ENCODE measurements at regions not wholly inside any gene's neighbourhood (a gene's known extent, or its start where the extent isn't known, plus 50 kb on each side); places are given as distances from the start of the nearest gene placed in this dataset.

- H3K4me3 ChIP-seq (ENCODE audit: low read length) = no peak overlapping the region
- H3K4me1 ChIP-seq (ENCODE audit: control insufficient read depth, low read depth, low read length) = no peaks in the 10 kb centered on the region
- no peaks in the 10 kb centered on the region for H3K27me3 ChIP-seq (ENCODE audit: control insufficient read depth, insufficient read depth, low read length)
- no peak overlapping the region for H3K9ac ChIP-seq (ENCODE audit: low read length)
- no peaks in the 10 kb centered on the region for H3K9me3 ChIP-seq (ENCODE audit: control insufficient read depth, low read depth, low read length)
- no peaks in the 10 kb centered on the region for H3K36me3 ChIP-seq (ENCODE audit: control insufficient read depth, low read depth, low read length)
- H3K27ac ChIP-seq (ENCODE audit: low read length) = no peak overlapping the region
These were observed 85.4 kb downstream of the KLF4 start for GRCh38 chr9:107404161-107404560.

- no peaks in the 10 kb centered on the region for H3K27me3 ChIP-seq (ENCODE audit: control insufficient read depth, insufficient read depth, low read length)
- no peak overlapping the region for H3K27ac ChIP-seq (ENCODE audit: low read length)
- no peaks in the 10 kb centered on the region for H3K4me1 ChIP-seq (ENCODE audit: control insufficient read depth, low read depth, low read length)
- H3K9ac ChIP-seq (ENCODE audit: low read length) = no peak overlapping the region
- no peaks in the 10 kb centered on the region for H3K9me3 ChIP-seq (ENCODE audit: control insufficient read depth, low read depth, low read length)
- H3K4me3 ChIP-seq (ENCODE audit: low read length) = no peak overlapping the region
- no peaks in the 10 kb centered on the region for H3K36me3 ChIP-seq (ENCODE audit: control insufficient read depth, low read depth, low read length)
These were observed 92.2 kb downstream of the KLF4 start for GRCh38 chr9:107397076-107398044.

- H3K36me3 ChIP-seq (ENCODE audit: control insufficient read depth, low read depth, low read length) = no peaks in the 10 kb centered on the region
These were observed 95.3 kb downstream of the KLF4 start for GRCh38 chr9:107394264-107394663.

GRCh38 chr9:107390778-107391177 is 98.8 kb downstream of the KLF4 start:
- Histone ChIP-seq H3K4me1 (ENCODE audit: control insufficient read depth, low read depth, low read length) (no peaks in the 10 kb centered on the region), H3K36me3 (ENCODE audit: control insufficient read depth, low read depth, low read length) (no peaks in the 10 kb centered on the region), H3K27ac (ENCODE audit: low read length) (no peak overlapping the region), H3K9me3 (ENCODE audit: control insufficient read depth, low read depth, low read length) (no peaks in the 10 kb centered on the region), H3K9ac (ENCODE audit: low read length) (no peak overlapping the region), H3K4me3 (ENCODE audit: low read length) (no peak overlapping the region), H3K27me3 (ENCODE audit: control insufficient read depth, insufficient read depth, low read length) (no peaks in the 10 kb centered on the region)

More at GRCh38 chr9:107394264-107394663, 95.3 kb downstream of the KLF4 start:
- no peak overlapping the region for H3K4me3 ChIP-seq (ENCODE audit: low read length)
- H3K27ac ChIP-seq (ENCODE audit: low read length) = no peak overlapping the region
- H3K4me1 ChIP-seq (ENCODE audit: control insufficient read depth, low read depth, low read length) = no peaks in the 10 kb centered on the region
- no peak overlapping the region for H3K9ac ChIP-seq (ENCODE audit: low read length)
- no peaks in the 10 kb centered on the region for H3K9me3 ChIP-seq (ENCODE audit: control insufficient read depth, low read depth, low read length)
- H3K27me3 ChIP-seq (ENCODE audit: control insufficient read depth, insufficient read depth, low read length) = no peaks in the 10 kb centered on the region

- Histone ChIP-seq H3K27ac (ENCODE audit: low read length) (no peak overlapping the region), H3K4me3 (ENCODE audit: low read length) (no peak overlapping the region), H3K4me1 (ENCODE audit: control insufficient read depth, low read depth, low read length) (no peaks in the 10 kb centered on the region), H3K36me3 (ENCODE audit: control insufficient read depth, low read depth, low read length) (no peaks in the 10 kb centered on the region), H3K27me3 (ENCODE audit: control insufficient read depth, insufficient read depth, low read length) (no peaks in the 10 kb centered on the region), H3K9me3 (ENCODE audit: control insufficient read depth, low read depth, low read length) (no peaks in the 10 kb centered on the region), H3K9ac (ENCODE audit: low read length) (no peak overlapping the region)
These were observed 99.3 kb downstream of the KLF4 start for GRCh38 chr9:107390279-107390678.

GRCh38 chr9:107389617-107390071 is 99.9 kb downstream of the KLF4 start:
- no peaks in the 10 kb centered on the region for H3K4me1 ChIP-seq (ENCODE audit: control insufficient read depth, low read depth, low read length)
- no peak overlapping the region for H3K27ac ChIP-seq (ENCODE audit: low read length)
- no peaks in the 10 kb centered on the region for H3K27me3 ChIP-seq (ENCODE audit: control insufficient read depth, insufficient read depth, low read length)
- no peaks in the 10 kb centered on the region for H3K36me3 ChIP-seq (ENCODE audit: control insufficient read depth, low read depth, low read length)
- H3K9me3 ChIP-seq (ENCODE audit: control insufficient read depth, low read depth, low read length) = no peaks in the 10 kb centered on the region
- no peak overlapping the region for H3K9ac ChIP-seq (ENCODE audit: low read length)
- no peak overlapping the region for H3K4me3 ChIP-seq (ENCODE audit: low read length)

GRCh38 chr9:107388890-107389289 is 100.7 kb downstream of the KLF4 start:
- Histone ChIP-seq H3K27me3 (ENCODE audit: control insufficient read depth, insufficient read depth, low read length) (no peaks in the 10 kb centered on the region), H3K27ac (ENCODE audit: low read length) (no peak overlapping the region)

GRCh38 chr9:107387409-107387808 is 102.2 kb downstream of the KLF4 start:
- no peak overlapping the region for H3K9ac ChIP-seq (ENCODE audit: low read length)
- no peak overlapping the region for H3K4me3 ChIP-seq (ENCODE audit: low read length)
- H3K27me3 ChIP-seq (ENCODE audit: control insufficient read depth, insufficient read depth, low read length) = no peaks in the 10 kb centered on the region
- H3K36me3 ChIP-seq (ENCODE audit: control insufficient read depth, low read depth, low read length) = no peaks in the 10 kb centered on the region
- no peaks in the 10 kb centered on the region for H3K4me1 ChIP-seq (ENCODE audit: control insufficient read depth, low read depth, low read length)
- H3K9me3 ChIP-seq (ENCODE audit: control insufficient read depth, low read depth, low read length) = no peaks in the 10 kb centered on the region
- no peak overlapping the region for H3K27ac ChIP-seq (ENCODE audit: low read length)

More at GRCh38 chr9:107388890-107389289, 100.7 kb downstream of the KLF4 start:
- H3K9ac ChIP-seq (ENCODE audit: low read length) = no peak overlapping the region
- H3K36me3 ChIP-seq (ENCODE audit: control insufficient read depth, low read depth, low read length) = no peaks in the 10 kb centered on the region
- H3K4me1 ChIP-seq (ENCODE audit: control insufficient read depth, low read depth, low read length) = no peaks in the 10 kb centered on the region
- H3K9me3 ChIP-seq (ENCODE audit: control insufficient read depth, low read depth, low read length) = no peaks in the 10 kb centered on the region
- no peak overlapping the region for H3K4me3 ChIP-seq (ENCODE audit: low read length)

GRCh38 chr9:107386396-107386795 is 103.2 kb downstream of the KLF4 start:
- no peak overlapping the region for H3K27ac ChIP-seq (ENCODE audit: low read length)
- no peak overlapping the region for H3K4me3 ChIP-seq (ENCODE audit: low read length)
- H3K9ac ChIP-seq (ENCODE audit: low read length) = no peak overlapping the region
- no peaks in the 10 kb centered on the region for H3K27me3 ChIP-seq (ENCODE audit: control insufficient read depth, insufficient read depth, low read length)
- no peaks in the 10 kb centered on the region for H3K36me3 ChIP-seq (ENCODE audit: control insufficient read depth, low read depth, low read length)
- no peaks in the 10 kb centered on the region for H3K4me1 ChIP-seq (ENCODE audit: control insufficient read depth, low read depth, low read length)
- no peaks in the 10 kb centered on the region for H3K9me3 ChIP-seq (ENCODE audit: control insufficient read depth, low read depth, low read length)

Measured in iPS-18a (cell line).